Thoracic aorta (tissue), 2 donors: ENCODE measurements at regions not wholly inside any gene's neighbourhood (a gene's known extent, or its start where the extent isn't known, plus 50 kb on each side); places are given as distances from the start of the nearest gene placed in this dataset.

Experiments
- ATAC-seq: fragments of 150-250 bp; one replicate; pipeline ENCODE4 v1.8.0; 2017; ENCODE audit warnings: low read depth; ENCODE audit not compliant: insufficient number of reproducible peaks, low FRiP score
- DNase-seq: peaks from one replicate; pipeline ENCODE4 v3.0.0-alpha.2; 2020; ENCODE audit warnings: low spot score
- H3K27ac ChIP-seq, 2 donors: fragments of 200-600 bp; sonication (generic); 1 replicate in 1 of 2; 2 replicates in 1 of 2; pipeline ENCODE4 v1.5.1; 2016; ENCODE audit warnings: mild to moderate bottlenecking in 2 of 2, moderate library complexity in 2 of 2
- H3K27me3 ChIP-seq: fragments of 200-600 bp; sonication (generic); replicated peaks from 2 replicates; pipeline ENCODE4 v1.6.0; 2016; ENCODE audit warnings: mild to moderate bottlenecking; ENCODE audit not compliant: insufficient read depth
- H3K36me3 ChIP-seq: fragments of 200-600 bp; sonication (generic); one replicate; pipeline ENCODE4 v1.5.1; 2016
- H3K4me1 ChIP-seq, 2 donors: fragments of 200-600 bp; sonication (generic); 1 replicate in 1 of 2; 2 replicates in 1 of 2; pipeline versions ENCODE4 v1.5.1 to v1.6.0; 2016; ENCODE audit warnings: low read depth in 2 of 2, mild to moderate bottlenecking in 1 of 2; ENCODE audit not compliant: control insufficient read depth in 1 of 2
- H3K4me3 ChIP-seq: fragments of 200-600 bp; sonication (generic); 2 replicates; pipeline ENCODE4 v1.5.1; 2016; ENCODE audit warnings: mild to moderate bottlenecking
- H3K9me3 ChIP-seq: fragments of 200-600 bp; sonication (generic); 2 replicates; pipeline ENCODE4 v1.5.1; 2016
- TF ChIP-seq, protein P1 (sequence below): fragments of 200-600 bp; sonication (generic); IDR thresholded peaks from one replicate; pipeline ENCODE4 v1.5.1; 2019; ENCODE audit warnings: antibody characterized with exemption

DNA sequence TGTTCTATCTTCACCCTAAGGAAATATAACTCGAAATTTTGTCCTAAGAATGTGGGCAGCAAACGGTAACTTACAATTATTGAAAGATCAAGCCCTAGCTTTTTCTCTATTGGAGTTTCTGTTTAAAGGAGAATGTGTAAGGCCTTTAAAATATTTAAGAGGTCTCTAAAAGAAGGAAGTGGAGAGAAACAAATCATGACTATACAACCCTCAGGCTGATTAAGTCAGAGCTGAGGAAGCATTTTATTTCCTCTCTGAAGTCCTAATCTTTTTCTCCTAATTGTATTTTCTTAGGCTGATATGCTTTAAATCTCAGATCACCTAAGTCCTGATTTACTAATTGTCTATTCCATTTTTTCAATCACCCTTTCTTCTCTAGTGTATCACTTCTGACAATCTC, 1708.8 kb upstream of the C9orf72 start:
- DNase-seq (no peak), ATAC-seq (no peak)
- Histone ChIP-seq H3K4me1 (no peaks in the 10 kb centered on the region), H3K4me3 (no peak overlapping the region), H3K27ac (no peak overlapping the region), H3K9me3 (no peaks in the 10 kb centered on the region), H3K36me3 (no peaks in the 10 kb centered on the region), H3K27me3 (no peaks in the 10 kb centered on the region)
- TF ChIP-seq, protein P1, sequence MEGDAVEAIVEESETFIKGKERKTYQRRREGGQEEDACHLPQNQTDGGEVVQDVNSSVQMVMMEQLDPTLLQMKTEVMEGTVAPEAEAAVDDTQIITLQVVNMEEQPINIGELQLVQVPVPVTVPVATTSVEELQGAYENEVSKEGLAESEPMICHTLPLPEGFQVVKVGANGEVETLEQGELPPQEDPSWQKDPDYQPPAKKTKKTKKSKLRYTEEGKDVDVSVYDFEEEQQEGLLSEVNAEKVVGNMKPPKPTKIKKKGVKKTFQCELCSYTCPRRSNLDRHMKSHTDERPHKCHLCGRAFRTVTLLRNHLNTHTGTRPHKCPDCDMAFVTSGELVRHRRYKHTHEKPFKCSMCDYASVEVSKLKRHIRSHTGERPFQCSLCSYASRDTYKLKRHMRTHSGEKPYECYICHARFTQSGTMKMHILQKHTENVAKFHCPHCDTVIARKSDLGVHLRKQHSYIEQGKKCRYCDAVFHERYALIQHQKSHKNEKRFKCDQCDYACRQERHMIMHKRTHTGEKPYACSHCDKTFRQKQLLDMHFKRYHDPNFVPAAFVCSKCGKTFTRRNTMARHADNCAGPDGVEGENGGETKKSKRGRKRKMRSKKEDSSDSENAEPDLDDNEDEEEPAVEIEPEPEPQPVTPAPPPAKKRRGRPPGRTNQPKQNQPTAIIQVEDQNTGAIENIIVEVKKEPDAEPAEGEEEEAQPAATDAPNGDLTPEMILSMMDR, result no peak

DNA sequence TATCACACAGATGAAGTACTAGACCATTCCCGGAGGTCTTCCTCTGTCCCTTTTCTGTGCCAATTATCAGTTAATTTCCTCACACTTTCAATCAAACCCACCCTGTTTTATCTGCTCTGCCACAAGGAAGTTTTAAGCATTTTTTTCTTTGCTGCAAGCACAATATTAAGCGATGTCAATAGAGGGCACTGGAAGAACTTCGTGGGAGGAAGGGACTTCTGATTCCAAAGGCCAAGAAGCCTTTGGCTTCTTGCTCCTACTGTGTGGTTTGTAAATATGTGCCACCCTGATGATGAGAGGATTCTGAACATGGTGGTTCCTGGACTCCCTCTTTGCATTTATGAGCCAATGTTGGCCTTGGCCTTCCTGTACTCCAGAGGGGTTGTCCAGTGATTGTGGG, 1712.5 kb upstream of the C9orf72 start:
- H3K4me1 ChIP-seq, result no peaks in the 10 kb centered on the region
- H3K36me3 ChIP-seq, result no peaks in the 10 kb centered on the region
- TF ChIP-seq, protein P1, result no peak
- no peaks in the 10 kb centered on the region for H3K27me3 ChIP-seq
- no peak for DNase-seq
- no peak overlapping the region for H3K27ac ChIP-seq
- no peaks in the 10 kb centered on the region for H3K9me3 ChIP-seq
- ATAC-seq, result no peak
- no peak overlapping the region for H3K4me3 ChIP-seq

DNA sequence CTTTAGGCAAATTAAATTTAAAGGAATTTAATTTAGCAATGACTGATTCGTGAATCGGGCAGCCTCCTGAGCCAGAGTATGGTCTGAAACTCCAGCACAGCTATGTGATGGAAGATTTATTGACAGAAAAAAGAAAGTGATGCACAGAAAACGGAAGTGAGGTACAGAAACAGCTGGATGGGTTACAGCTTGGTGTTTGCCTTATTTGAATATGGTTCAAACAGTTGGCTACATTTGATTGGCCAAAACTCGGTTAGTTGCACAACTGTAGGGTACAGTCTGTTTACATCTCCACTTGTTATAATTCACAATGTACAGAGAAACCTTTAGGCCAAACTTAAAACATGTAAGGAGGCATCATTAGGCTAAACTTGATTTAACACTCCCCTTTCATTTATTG, 1716.1 kb upstream of the C9orf72 start:
- no peak for DNase-seq
- Histone ChIP-seq H3K27me3 (no peaks in the 10 kb centered on the region), H3K4me1 (no peaks in the 10 kb centered on the region), H3K9me3 (no peaks in the 10 kb centered on the region), H3K36me3 (no peaks in the 10 kb centered on the region), H3K4me3 (no peak overlapping the region), H3K27ac (no peak overlapping the region)
- TF ChIP-seq, protein P1, result no peak
- ATAC-seq, result no peak

DNA sequence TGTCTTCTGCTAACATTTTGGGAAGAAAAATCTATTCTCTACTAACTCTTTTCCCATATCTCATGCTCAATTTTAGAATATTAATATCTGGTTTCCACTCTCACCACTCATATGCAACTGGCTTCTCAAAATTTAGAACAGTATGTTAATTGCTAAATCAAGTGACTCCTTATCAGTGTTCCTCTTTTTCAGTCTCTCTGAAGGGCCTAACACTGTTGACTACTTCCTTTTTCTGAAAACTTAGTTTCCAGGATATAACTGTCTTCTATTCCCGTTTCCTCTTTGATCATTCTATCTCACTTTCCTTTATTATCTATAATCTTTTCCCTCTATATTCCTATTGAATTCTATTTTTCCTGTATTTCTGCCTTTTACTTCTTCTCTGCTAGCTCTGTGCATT, 1717.2 kb upstream of the C9orf72 start:
- no peak for ATAC-seq
- H3K27me3 ChIP-seq, result no peaks in the 10 kb centered on the region

DNA sequence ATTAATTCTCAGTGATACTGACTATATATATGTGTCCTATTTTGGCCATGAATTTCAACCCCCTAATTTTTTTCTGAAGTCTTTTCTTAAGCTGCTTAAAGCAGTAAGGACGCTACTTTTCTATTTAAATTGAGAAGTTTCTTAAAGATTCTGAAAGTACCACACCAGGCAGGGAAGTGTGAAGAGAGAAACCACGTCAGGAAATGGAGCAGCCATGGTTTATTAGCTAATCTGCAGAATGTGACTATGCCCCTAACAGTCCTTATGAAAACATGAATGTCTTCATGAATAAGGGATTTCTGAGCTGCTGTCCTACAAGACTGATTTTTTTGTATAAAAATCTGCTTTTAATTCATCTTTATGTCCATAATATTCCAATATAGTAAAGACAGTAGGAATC, 1724.3 kb upstream of the C9orf72 start:
- TF ChIP-seq, protein P1, result no peak
- Histone ChIP-seq H3K4me1 (no peaks in the 10 kb centered on the region), H3K9me3 (peaks cover 3% of the 10 kb centered on the region), H3K27me3 (no peaks in the 10 kb centered on the region), H3K27ac (no peak overlapping the region), H3K4me3 (no peak overlapping the region), H3K36me3 (no peaks in the 10 kb centered on the region)
- ATAC-seq (no peak), DNase-seq (no peak)

More for the DNA sequence above, 1717.2 kb upstream of the C9orf72 start:
- H3K4me3 ChIP-seq, result no peak overlapping the region
- TF ChIP-seq, protein P1, result no peak
- no peaks in the 10 kb centered on the region for H3K36me3 ChIP-seq
- no peak for DNase-seq
- H3K27ac ChIP-seq, result no peak overlapping the region
- no peaks in the 10 kb centered on the region for H3K4me1 ChIP-seq
- peaks cover 3% of the 10 kb centered on the region for H3K9me3 ChIP-seq
